ENCODE measurements at regions not wholly inside any gene's neighbourhood (a gene's known extent, or its start where the extent isn't known, plus 50 kb on each side); places are given as distances from the start of the nearest gene placed in this dataset.

GRCh38 chr20:60892095-60892813, 359.8 kb upstream of the CDH4 start:
- ATAC-seq: no peak
- TF ChIP-seq PPARA (CRISPR knock-in tag; IDR thresholded peaks at IDR 0.05; ENCODE audit: borderline replicate concordance) (no peak), ZNF565 (CRISPR knock-in tag; conservative IDR thresholded peaks at IDR 0.05; ENCODE audit: low read depth) (no peak), SNAI2 (CRISPR knock-in tag; IDR thresholded peaks at IDR 0.05) (no peak), TCF4 (CRISPR knock-in tag; IDR thresholded peaks at IDR 0.05; ENCODE audit: borderline replicate concordance) (no peak), ZFP30 (CRISPR knock-in tag; IDR thresholded peaks at IDR 0.05) (no peak), OSR1 (CRISPR knock-in tag; IDR thresholded peaks at IDR 0.05) (no peak), GLIS3 (CRISPR knock-in tag; IDR thresholded peaks at IDR 0.05) (no peak), CSDC2 (CRISPR knock-in tag; IDR thresholded peaks at IDR 0.05) (no peak), TSHZ2 (CRISPR knock-in tag; IDR thresholded peaks at IDR 0.05) (no peak), PATZ1 (CRISPR knock-in tag; IDR thresholded peaks at IDR 0.05; ENCODE audit: borderline replicate concordance) (no peak), CREB5 (CRISPR knock-in tag; IDR thresholded peaks at IDR 0.05; ENCODE audit: low read depth) (no peak), ZFP3 (CRISPR knock-in tag; IDR thresholded peaks at IDR 0.05) (no peak), TOX (CRISPR knock-in tag; IDR thresholded peaks at IDR 0.05; ENCODE audit: borderline replicate concordance) (no peak), ZC3H10 (CRISPR knock-in tag; IDR thresholded peaks at IDR 0.05) (no peak), ARNTL (CRISPR knock-in tag; IDR thresholded peaks at IDR 0.05; ENCODE audit: borderline replicate concordance, low read depth) (no peak), ZNF70 (CRISPR knock-in tag; IDR thresholded peaks at IDR 0.05) (no peak), BACH2 (CRISPR knock-in tag; IDR thresholded peaks at IDR 0.05; ENCODE audit: borderline replicate concordance) (no peak), ISL1 (CRISPR knock-in tag; IDR thresholded peaks at IDR 0.05) (no peak), RARB (CRISPR knock-in tag; IDR thresholded peaks at IDR 0.05) (no peak)

GRCh38 chr20:60894091-60894490, 358.0 kb upstream of the CDH4 start:
- no peak for ATAC-seq
- TF ChIP-seq ZNF70 (CRISPR knock-in tag; IDR thresholded peaks at IDR 0.05): no peak
- no peak for TF ChIP-seq TSHZ2 (CRISPR knock-in tag; IDR thresholded peaks at IDR 0.05)
- no peak for TF ChIP-seq ARNTL (CRISPR knock-in tag; IDR thresholded peaks at IDR 0.05; ENCODE audit: borderline replicate concordance, low read depth)

GRCh38 chr20:60895363-60896079, 356.5 kb upstream of the CDH4 start:
- ATAC-seq: no peak
- no peak for TF ChIP-seq ZNF70 (CRISPR knock-in tag; IDR thresholded peaks at IDR 0.05)
- no peak for TF ChIP-seq BACH2 (CRISPR knock-in tag; IDR thresholded peaks at IDR 0.05; ENCODE audit: borderline replicate concordance)
- TF ChIP-seq PATZ1 (CRISPR knock-in tag; IDR thresholded peaks at IDR 0.05; ENCODE audit: borderline replicate concordance): no peak
- TF ChIP-seq ARNTL (CRISPR knock-in tag; IDR thresholded peaks at IDR 0.05; ENCODE audit: borderline replicate concordance, low read depth): no peak
- TF ChIP-seq PPARA (CRISPR knock-in tag; IDR thresholded peaks at IDR 0.05; ENCODE audit: borderline replicate concordance): no peak
- TF ChIP-seq ZNF8 (CRISPR knock-in tag; IDR thresholded peaks at IDR 0.05): no peak
- TF ChIP-seq CSDC2 (CRISPR knock-in tag; IDR thresholded peaks at IDR 0.05): no peak
- TF ChIP-seq ZFP3 (CRISPR knock-in tag; IDR thresholded peaks at IDR 0.05): no peak
- TF ChIP-seq POU6F1 (CRISPR knock-in tag; IDR thresholded peaks at IDR 0.05; ENCODE audit: borderline replicate concordance, low read depth): no peak
- TF ChIP-seq SNAI2 (CRISPR knock-in tag; IDR thresholded peaks at IDR 0.05): no peak
